ENCODE measurements at regions not wholly inside any gene's neighbourhood (a gene's known extent, or its start where the extent isn't known, plus 50 kb on each side); places are given as distances from the start of the nearest gene placed in this dataset.

- Histone ChIP-seq H3K4me1 (ENCODE audit: control insufficient read depth in 1 of 2, insufficient read depth in 2 of 2, low read length in 2 of 2) (peaks cover 0 to 8% of the 10 kb centered on the region in 2 donors), H3K36me3 (ENCODE audit: control insufficient read depth in 1 of 2, insufficient read depth in 2 of 2, low read length in 1 of 2) (no peaks in the 10 kb centered on the region), H3K27me3 (ENCODE audit: control insufficient read depth in 1 of 2, insufficient read depth in 2 of 2, low read length in 1 of 2) (no peaks in the 10 kb centered on the region), H3K27ac (ENCODE audit: low read depth in 1 of 2, low read length in 2 of 2) (no peak overlapping the region), H3K4me3 (ENCODE audit: low read length in 2 of 2) (no peak overlapping the region), H3K9me3 (ENCODE audit: control insufficient read depth, low read length) (no peaks in the 10 kb centered on the region)
- WGBS, 2 donors, result 52 to 54% methylated on average over 7 of the region's 7 CpGs
- intact Hi-C loops (cut with DNase I), result no loop called here
- DNase-seq (no peak), ATAC-seq (ENCODE audit: low FRiP score) (no peak)
These were observed 87.9 kb upstream of the MAP4K3 start for GRCh38 chr2:39524756-39525635.

DNA sequence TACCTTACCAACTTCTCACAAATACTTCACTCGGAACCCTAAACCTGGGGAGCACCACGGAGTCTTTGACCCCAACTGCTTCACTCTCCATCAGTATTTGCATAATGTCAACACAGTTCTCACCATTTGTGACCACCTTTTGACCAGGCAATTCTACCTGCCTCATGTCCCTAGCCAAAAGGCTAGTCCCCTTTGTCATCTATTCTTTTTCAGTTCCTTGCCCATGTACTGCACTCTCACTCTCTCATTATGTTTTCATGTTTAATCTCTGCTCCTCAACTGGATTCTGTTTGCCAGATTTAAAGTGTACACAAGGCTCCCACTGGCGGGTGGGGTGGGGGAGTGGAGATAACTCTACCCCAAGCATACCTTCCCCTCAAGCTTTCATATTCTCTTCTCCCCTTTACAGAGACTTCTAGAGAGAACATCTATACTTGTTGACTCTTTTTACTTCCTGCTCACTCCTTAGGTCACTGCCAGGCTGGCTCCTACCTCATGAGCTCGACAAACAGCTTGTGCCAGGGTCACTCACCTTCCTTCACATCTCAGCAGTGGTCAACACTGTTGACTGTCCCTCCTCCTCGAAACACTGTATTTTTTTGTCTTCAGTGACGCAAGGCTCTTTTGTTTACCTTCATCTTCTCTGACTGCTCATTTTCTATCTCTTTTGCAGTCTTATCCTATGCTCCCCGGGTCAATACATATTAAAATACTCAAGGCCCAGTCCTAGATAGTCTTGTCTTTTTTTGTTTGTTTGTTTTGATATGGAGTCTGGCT is 88.7 kb upstream of the MAP4K3 start:
- ATAC-seq (ENCODE audit: low FRiP score), result no peak
- Histone ChIP-seq H3K4me3 (ENCODE audit: low read length in 2 of 2) (no peak overlapping the region), H3K9me3 (ENCODE audit: control insufficient read depth, low read length) (no peaks in the 10 kb centered on the region), H3K27ac (ENCODE audit: low read depth in 1 of 2, low read length in 2 of 2) (no peak overlapping the region), H3K36me3 (ENCODE audit: control insufficient read depth in 1 of 2, insufficient read depth in 2 of 2, low read length in 1 of 2) (no peaks in the 10 kb centered on the region), H3K4me1 (ENCODE audit: control insufficient read depth in 1 of 2, insufficient read depth in 2 of 2, low read length in 2 of 2) (peaks cover 0 to 8% of the 10 kb centered on the region in 2 donors), H3K27me3 (ENCODE audit: control insufficient read depth in 1 of 2, insufficient read depth in 2 of 2, low read length in 1 of 2) (no peaks in the 10 kb centered on the region)
- intact Hi-C loops (cut with DNase I), result no loop called here
- WGBS, 2 donors, result 82 to 88% methylated on average over 7 of the region's 7 CpGs
- DNase-seq, result no peak

GRCh38 chr2:39528701-39529100 is 91.6 kb upstream of the MAP4K3 start:
- Histone ChIP-seq H3K36me3 (ENCODE audit: control insufficient read depth in 1 of 2, insufficient read depth in 2 of 2, low read length in 1 of 2) (no peaks in the 10 kb centered on the region), H3K9me3 (ENCODE audit: control insufficient read depth, low read length) (no peaks in the 10 kb centered on the region), H3K4me1 (ENCODE audit: control insufficient read depth in 1 of 2, insufficient read depth in 2 of 2, low read length in 2 of 2) (peaks cover 0 to 5% of the 10 kb centered on the region in 2 donors), H3K4me3 (ENCODE audit: low read length in 2 of 2) (no peak overlapping the region), H3K27me3 (ENCODE audit: control insufficient read depth in 1 of 2, insufficient read depth in 2 of 2, low read length in 1 of 2) (no peaks in the 10 kb centered on the region), H3K27ac (ENCODE audit: low read depth in 1 of 2, low read length in 2 of 2) (no peak overlapping the region)
- 55 to 64% methylated on average over 5 of the region's 5 CpGs for WGBS, 2 donors
- intact Hi-C loops (cut with DNase I), result no loop called here
- ATAC-seq (ENCODE audit: low FRiP score), result no peak
- no peak for DNase-seq

GRCh38 chr2:39529836-39530235 is 92.8 kb upstream of the MAP4K3 start:
- intact Hi-C loops (cut with DNase I), result no loop called here
- ATAC-seq (ENCODE audit: low FRiP score) (no peak), DNase-seq (no peak)
- H3K4me3 ChIP-seq (ENCODE audit: low read length in 2 of 2), result no peak overlapping the region
- no peaks in the 10 kb centered on the region for H3K36me3 ChIP-seq (ENCODE audit: control insufficient read depth in 1 of 2, insufficient read depth in 2 of 2, low read length in 1 of 2)
- WGBS, 2 donors, result 95 to 97% methylated on average over 1 of the region's 1 CpG
- peaks cover 0 to 4% of the 10 kb centered on the region in 2 donors for H3K4me1 ChIP-seq (ENCODE audit: control insufficient read depth in 1 of 2, insufficient read depth in 2 of 2, low read length in 2 of 2)
- no peak overlapping the region for H3K27ac ChIP-seq (ENCODE audit: low read depth in 1 of 2, low read length in 2 of 2)
- H3K27me3 ChIP-seq (ENCODE audit: control insufficient read depth in 1 of 2, insufficient read depth in 2 of 2, low read length in 1 of 2), result no peaks in the 10 kb centered on the region
- no peaks in the 10 kb centered on the region for H3K9me3 ChIP-seq (ENCODE audit: control insufficient read depth, low read length)

DNA sequence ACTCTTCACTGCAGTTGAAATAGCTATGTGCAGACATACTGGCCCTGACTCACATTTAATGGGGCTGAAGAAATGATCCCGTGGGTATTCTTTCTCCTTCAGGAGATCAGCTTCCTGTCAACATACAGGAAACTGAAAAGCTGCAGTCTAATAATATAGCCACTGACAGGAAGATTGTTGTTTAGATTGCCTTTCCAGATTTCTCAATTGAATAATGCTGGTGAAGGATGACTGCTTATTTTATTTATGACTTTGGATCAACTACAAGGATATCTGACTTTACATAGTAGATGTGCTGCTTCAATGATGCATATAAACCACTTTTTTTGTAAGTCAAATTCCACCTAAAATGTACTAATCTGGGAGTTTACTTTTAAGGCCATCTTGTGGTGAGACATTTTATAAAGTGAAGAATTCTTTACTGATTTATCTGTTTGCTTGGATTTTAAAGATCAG is 93.4 kb upstream of the MAP4K3 start:
- Histone ChIP-seq H3K27ac (ENCODE audit: low read depth in 1 of 2, low read length in 2 of 2) (no peak overlapping the region), H3K9me3 (ENCODE audit: control insufficient read depth, low read length) (no peaks in the 10 kb centered on the region), H3K4me3 (ENCODE audit: low read length in 2 of 2) (no peak overlapping the region), H3K4me1 (ENCODE audit: control insufficient read depth in 1 of 2, insufficient read depth in 2 of 2, low read length in 2 of 2) (no peaks in the 10 kb centered on the region), H3K27me3 (ENCODE audit: control insufficient read depth in 1 of 2, insufficient read depth in 2 of 2, low read length in 1 of 2) (no peaks in the 10 kb centered on the region), H3K36me3 (ENCODE audit: control insufficient read depth in 1 of 2, insufficient read depth in 2 of 2, low read length in 1 of 2) (no peaks in the 10 kb centered on the region)
- intact Hi-C loops (cut with DNase I), result no loop called here
- no peak for DNase-seq
- WGBS, 2 donors, result 35 to 47% methylated on average over 1 of the region's 1 CpG
- ATAC-seq (ENCODE audit: low FRiP score), result no peak

DNA sequence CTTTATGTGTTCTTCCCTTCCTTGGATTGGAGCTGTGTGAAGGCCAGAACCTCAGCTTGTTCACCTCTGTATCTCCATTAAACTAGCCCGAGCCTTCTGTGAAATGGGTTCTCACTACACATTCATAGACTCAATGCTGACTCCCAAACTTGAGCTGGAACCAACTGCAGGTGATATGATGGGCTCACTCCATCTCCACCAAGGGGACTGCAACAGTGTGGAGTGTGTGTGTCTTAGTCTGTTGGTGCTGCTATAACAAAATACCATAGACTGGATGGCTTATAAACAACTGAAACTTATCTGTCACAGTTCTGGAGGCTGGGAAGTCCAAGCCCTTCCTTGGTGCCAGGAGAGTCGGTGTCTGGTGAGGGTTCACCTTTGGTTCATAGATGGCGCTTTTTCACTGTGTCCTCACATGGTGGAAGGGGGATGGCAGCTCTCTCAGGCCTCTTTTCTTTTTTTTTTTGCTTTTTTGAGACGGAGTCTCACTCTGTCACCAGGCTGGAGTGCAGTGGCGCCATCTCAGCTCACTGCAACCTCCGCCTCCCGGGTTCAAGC is 94.2 kb upstream of the MAP4K3 start:
- Histone ChIP-seq H3K36me3 (ENCODE audit: control insufficient read depth in 1 of 2, insufficient read depth in 2 of 2, low read length in 1 of 2) (no peaks in the 10 kb centered on the region), H3K9me3 (ENCODE audit: control insufficient read depth, low read length) (no peaks in the 10 kb centered on the region), H3K4me3 (ENCODE audit: low read length in 2 of 2) (no peak overlapping the region), H3K27me3 (ENCODE audit: control insufficient read depth in 1 of 2, insufficient read depth in 2 of 2, low read length in 1 of 2) (no peaks in the 10 kb centered on the region), H3K4me1 (ENCODE audit: control insufficient read depth in 1 of 2, insufficient read depth in 2 of 2, low read length in 2 of 2) (no peaks in the 10 kb centered on the region), H3K27ac (ENCODE audit: low read depth in 1 of 2, low read length in 2 of 2) (no peak overlapping the region)
- 86 to 94% methylated on average over 7 of the region's 7 CpGs for WGBS, 2 donors
- intact Hi-C loops (cut with DNase I), result no loop called here
- DNase-seq (no peak), ATAC-seq (ENCODE audit: low FRiP score) (no peak)

GRCh38 chr2:39532933-39533332 is 95.8 kb upstream of the MAP4K3 start:
- Histone ChIP-seq H3K9me3 (ENCODE audit: control insufficient read depth, low read length) (no peaks in the 10 kb centered on the region), H3K4me1 (ENCODE audit: control insufficient read depth in 1 of 2, insufficient read depth in 2 of 2, low read length in 2 of 2) (no peaks in the 10 kb centered on the region), H3K36me3 (ENCODE audit: control insufficient read depth in 1 of 2, insufficient read depth in 2 of 2, low read length in 1 of 2) (no peaks in the 10 kb centered on the region), H3K27ac (ENCODE audit: low read depth in 1 of 2, low read length in 2 of 2) (no peak overlapping the region), H3K27me3 (ENCODE audit: control insufficient read depth in 1 of 2, insufficient read depth in 2 of 2, low read length in 1 of 2) (no peaks in the 10 kb centered on the region), H3K4me3 (ENCODE audit: low read length in 2 of 2) (no peak overlapping the region)
- no peak for ATAC-seq (ENCODE audit: low FRiP score)
- intact Hi-C loops (cut with DNase I), result no loop called here
- DNase-seq, result no peak
- WGBS, 2 donors, result 99 to 100% methylated on average over 4 of the region's 4 CpGs

DNA sequence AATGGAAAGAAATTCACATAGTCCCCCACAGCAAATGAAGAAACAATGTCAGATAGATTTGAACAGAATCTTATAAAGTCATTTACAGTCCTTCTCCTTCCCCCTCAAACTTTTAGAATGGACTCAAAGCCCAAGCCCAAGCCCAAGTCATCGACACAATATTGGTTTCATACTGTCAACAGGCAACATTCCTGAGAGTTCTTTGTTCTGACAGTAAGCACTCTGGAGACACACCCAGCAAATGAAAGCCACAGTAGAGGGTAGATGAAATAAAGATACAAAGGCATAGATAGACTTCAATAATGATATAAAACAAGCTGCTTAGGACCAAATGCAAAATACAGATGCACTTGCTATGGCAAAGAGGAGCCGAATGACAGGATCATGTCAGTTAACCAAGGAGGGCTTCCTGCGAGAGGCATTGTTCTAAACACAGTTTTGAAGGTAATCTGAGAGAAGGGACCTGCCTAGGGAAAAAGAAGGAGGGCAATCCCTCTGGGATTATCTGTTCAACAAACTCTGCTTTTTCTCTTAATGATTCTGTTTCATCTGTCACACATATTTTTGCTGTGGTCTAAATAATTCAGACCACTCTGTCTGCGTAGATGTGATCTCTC is 97.1 kb upstream of the MAP4K3 start:
- WGBS, 2 donors, result 83% methylated on average over 4 of the region's 4 CpGs

More for the DNA sequence above, 97.1 kb upstream of the MAP4K3 start:
- Histone ChIP-seq H3K4me3 (ENCODE audit: low read length in 2 of 2) (no peak overlapping the region), H3K27me3 (ENCODE audit: control insufficient read depth in 1 of 2, insufficient read depth in 2 of 2, low read length in 1 of 2) (no peaks in the 10 kb centered on the region), H3K36me3 (ENCODE audit: control insufficient read depth in 1 of 2, insufficient read depth in 2 of 2, low read length in 1 of 2) (no peaks in the 10 kb centered on the region), H3K9me3 (ENCODE audit: control insufficient read depth, low read length) (no peaks in the 10 kb centered on the region), H3K27ac (ENCODE audit: low read depth in 1 of 2, low read length in 2 of 2) (no peak overlapping the region), H3K4me1 (ENCODE audit: control insufficient read depth in 1 of 2, insufficient read depth in 2 of 2, low read length in 2 of 2) (no peaks in the 10 kb centered on the region)
- intact Hi-C loops (cut with DNase I), result no loop called here
- DNase-seq (no peak), ATAC-seq (ENCODE audit: low FRiP score) (no peak)
